Glomerular endothelial cell (primary cell): ENCODE measurements at regions not wholly inside any gene's neighbourhood (a gene's known extent, or its start where the extent isn't known, plus 50 kb on each side); places are given as distances from the start of the nearest gene placed in this dataset.

Source experiments
- DNase-seq: peaks from one replicate; pipeline ENCODE4 v3.0.0-alpha.2; 2011; ENCODE audit warnings: low read depth, low spot score; ENCODE audit errors: extremely low read depth

- no peak for DNase-seq
Measured at GRCh38 chr6:137731600-137731959, 135.5 kb upstream of the TNFAIP3 start.

DNA sequence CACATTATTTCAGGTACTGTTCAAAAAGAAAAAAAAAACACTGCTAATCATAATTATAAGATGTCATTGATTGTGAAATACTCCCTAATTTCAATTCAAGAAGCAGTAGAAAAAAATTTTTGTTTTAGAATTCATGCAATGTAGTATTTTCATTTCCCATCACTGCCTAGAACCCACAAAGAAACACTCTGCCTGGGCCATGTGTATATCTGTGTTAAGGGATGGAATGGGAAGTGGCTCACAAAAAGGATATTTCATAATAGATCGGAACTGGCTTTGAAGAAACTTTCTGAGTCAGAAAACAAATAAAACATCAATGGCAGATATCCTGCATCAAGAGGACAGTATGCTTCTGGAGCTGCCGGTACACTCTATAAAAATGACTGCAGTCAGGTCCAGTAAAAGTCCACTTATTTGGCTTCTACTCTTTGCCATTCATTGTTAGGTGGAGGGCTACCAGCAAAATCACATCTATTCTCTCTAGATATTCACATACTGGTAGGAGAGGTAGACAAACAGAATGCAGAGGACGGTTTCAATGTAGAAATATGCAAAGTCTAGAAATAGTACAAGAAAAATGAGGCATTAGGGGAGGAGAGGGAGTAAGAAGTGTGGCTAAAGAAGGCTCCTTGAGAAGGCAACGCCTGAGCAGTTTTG lies 135.0 kb upstream of the TNFAIP3 start:
- no peak for DNase-seq

DNA sequence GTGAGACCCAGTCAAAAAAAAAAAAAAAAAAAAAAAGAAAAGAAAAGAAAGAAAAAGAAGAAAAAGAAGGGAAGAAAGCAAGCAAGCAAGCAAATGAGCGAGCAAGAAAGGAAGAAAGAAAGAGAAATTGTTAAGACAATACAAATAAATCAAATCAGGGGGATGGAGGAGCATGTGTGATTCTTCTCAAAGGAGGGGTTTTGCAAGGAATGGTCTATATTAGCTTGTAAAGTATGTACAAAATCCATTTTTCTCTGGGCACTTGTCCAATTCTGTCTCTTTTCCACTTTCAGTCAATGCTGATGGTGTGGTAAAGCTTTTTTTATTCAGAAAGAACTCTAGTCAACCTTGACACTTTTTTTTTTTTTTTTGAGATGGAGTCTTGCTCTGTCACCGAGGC lies 133.7 kb upstream of the TNFAIP3 start:
- no peak for DNase-seq

DNA sequence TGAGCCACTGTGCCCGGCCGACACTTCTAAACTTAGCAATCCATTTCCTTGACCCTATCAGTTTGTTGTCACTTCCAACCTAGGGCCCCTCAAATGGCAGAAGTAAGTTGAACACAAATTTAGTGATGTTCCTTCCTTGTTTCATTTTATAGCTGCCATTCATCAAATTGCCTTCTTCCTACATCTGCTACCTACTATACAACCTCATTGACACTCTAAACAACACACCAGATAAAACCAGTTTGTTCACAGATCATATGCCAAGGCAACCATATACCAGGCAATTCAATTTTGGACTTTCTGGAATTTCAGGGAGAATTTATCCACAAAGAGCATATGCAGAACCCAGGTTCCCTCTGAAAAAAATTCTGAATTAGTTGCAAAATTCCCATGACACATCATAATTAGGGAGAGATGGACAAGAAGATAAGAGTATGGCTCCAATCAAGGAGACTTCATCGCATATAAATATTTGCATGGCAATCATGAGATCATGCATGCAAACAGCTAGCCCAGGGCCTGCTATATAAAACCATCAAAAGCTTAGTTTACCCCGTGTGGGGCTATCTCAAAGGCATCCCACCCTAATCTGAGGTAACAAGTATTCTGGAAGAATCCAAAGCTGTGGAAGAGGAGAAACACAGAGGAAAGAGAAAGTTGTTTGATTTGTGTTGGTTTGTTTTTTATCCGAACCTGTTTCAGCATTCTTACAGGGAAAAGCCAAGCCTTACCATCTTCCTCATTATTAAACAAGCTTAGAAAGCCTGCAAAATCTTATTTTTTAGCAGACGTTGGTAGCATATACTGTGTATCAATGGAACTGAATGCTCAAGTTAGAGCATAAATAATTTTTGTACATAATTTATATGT lies 132.8 kb upstream of the TNFAIP3 start:
- DNase-seq, result no peak

DNA sequence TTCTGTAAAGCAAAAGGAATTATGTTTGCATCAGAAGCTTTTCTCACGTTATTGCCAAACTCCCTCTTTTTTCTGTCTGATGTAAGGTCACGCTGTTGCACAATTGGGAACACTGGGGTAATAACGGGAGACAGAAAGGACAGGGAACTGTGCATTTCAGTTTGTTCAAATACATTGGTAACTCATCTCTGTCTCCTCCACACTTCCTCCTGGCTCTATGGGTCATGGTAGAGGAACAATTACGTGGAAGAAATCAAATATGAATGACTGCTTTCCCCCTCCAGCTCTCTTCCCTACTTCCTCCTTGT lies 132.2 kb upstream of the TNFAIP3 start:
- no peak for DNase-seq

DNA sequence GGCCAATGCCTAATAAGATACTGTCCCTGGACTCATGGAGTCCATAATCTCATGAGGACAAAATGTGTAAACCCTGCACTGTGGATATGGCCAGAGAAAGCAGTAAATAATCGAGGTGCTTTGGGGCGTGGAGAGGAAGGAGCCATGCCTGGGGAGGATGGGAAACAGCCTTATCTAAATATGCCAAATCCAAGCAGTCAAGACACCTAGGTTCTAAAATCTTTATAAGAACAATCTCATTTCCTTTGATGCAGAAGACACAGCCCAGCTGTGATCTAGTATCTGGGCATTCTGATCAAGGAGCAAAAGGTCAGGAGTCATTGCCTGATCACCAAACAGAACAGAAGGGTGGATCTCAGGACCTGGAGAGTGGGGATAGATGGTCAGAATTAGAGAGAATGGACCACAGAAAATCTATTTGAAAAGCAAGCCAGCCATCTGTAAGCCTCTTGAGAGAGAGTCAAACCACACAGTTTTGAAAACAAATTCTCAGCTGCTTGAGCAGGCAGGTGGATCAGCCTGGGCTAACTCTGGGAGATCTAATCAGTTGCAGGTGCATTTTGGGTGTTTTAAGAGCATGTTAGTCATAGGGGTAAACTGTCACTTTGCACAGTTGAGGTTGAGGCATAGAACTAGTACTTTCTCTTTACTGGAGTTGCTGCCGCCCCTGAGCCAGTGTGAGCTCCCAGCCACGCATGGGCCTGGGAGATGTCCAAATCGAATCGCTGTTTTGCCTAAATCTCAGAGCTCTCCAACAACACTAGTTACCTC lies 130.8 kb upstream of the TNFAIP3 start:
- no peak for DNase-seq

GRCh38 chr6:137736911-137737310 lies 130.1 kb upstream of the TNFAIP3 start:
- no peak for DNase-seq

GRCh38 chr6:137737836-137738596 lies 129.0 kb upstream of the TNFAIP3 start:
- DNase-seq, result no peak

DNA sequence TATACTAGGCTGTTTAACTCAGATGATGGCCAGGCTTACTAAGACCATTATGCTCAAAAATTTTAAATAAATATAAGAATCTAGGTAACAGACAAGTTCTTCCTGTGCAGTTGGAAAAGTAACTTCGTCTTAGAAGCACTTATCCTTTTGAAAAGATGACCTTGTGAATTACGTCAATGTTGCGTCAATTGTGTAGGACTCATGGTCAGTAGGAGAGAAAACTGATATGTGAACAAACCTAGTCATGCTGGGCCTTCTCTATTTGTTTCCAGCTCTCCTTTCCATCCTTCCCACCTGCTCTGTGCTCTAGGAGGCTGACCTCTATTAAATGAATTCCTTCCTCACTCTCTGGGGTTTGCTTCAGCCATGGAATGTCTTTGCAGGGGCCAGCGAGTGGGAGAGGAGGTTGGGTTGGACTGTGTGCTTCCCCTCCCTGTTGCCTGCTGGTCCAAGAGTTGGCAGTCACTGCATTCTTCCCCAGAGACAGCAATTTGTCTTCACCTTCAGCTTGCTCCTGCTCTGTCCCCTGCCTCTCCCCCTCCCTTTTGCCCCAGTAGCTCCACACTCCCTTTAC lies 128.0 kb upstream of the TNFAIP3 start:
- no peak for DNase-seq

DNA sequence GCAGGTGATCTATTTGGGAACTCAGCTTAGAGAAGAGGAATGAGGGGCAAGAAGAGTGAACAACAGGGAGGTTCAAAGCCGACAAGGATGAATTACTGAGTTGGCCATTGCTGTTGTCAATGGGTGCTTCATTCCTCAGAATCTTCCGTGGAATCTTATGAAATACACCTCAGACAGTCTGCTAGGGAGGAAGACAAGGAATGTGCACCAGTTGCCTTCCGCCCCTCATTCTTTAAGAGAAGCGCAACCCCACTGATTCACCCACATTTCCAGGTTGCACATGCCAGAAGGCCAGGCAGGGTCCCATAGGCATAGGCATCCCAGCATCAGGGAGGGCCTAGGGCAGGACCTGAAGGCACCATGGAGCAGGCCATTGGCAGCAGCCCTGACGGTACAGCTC lies 127.5 kb upstream of the TNFAIP3 start:
- no peak for DNase-seq

GRCh38 chr6:137740091-137740755 lies 126.8 kb upstream of the TNFAIP3 start:
- DNase-seq, result no peak

GRCh38 chr6:137740967-137741761 lies 125.9 kb upstream of the TNFAIP3 start:
- no peak for DNase-seq

GRCh38 chr6:137743493-137743892 lies 123.6 kb upstream of the TNFAIP3 start:
- no peak for DNase-seq

GRCh38 chr6:137744877-137745276 lies 122.2 kb upstream of the TNFAIP3 start:
- no peak for DNase-seq

DNA sequence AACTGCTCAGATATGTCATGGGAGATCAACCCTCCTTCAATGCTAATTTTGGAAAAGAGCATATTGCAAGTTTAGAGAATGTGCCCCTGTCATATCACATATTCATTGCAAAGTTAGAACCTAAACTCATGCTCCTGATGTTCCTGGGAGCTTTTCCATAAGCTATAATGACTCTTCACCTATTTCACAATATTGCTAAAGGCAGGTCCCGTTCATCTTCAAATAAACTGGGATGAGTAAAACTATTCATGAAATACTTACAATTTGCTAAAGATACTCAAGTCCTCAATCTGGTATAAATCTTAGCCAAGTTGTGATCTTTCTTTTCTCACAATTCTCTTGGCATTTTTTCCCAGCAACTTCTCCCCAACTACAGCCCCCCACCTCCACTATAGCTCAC lies 121.7 kb upstream of the TNFAIP3 start:
- DNase-seq, result no peak

DNA sequence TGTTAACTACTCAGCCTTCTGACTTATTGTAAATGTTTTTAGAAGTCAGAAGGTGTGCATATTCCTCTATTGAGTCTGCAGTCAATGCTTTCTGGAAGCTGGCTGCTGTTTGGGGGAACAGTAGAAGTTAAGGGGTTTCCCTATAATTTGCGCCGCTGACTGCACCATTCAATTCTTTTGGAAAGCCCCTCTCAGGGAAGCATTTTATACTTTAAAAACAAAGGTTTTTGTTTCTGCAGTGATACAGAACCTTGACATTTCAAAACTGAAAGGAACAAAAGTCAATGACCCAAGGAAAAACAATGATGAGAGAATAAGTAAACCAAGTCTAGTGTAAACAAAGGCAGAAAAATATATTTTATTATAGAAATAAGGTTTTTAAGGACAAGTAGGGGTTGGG lies 120.8 kb upstream of the TNFAIP3 start:
- no peak for DNase-seq

GRCh38 chr6:137749696-137750211 lies 117.3 kb upstream of the TNFAIP3 start:
- no peak for DNase-seq

- no peak for DNase-seq
Measured at GRCh38 chr6:137750297-137750696, 116.8 kb upstream of the TNFAIP3 start.
